ENCODE measurements at regions not wholly inside any gene's neighbourhood (a gene's known extent, or its start where the extent isn't known, plus 50 kb on each side); places are given as distances from the start of the nearest gene placed in this dataset.

GRCh38 chr4:170657761-170658160 is 568.0 kb upstream of the AADAT start:
- H3K4me3 ChIP-seq (ENCODE audit: extremely low read depth in 1 of 4, insufficient read depth in 2 of 4, low read depth in 3 of 4, low read length in 4 of 4) = no peak overlapping the region
- H3K4me2 ChIP-seq (ENCODE audit: insufficient read depth in 1 of 2, low read depth in 2 of 2, low read length in 2 of 2) = no peak overlapping the region
- no peak for FAIRE-seq
- no peak overlapping the region for H3K9ac ChIP-seq (replicated peaks in 1 of 4; ENCODE audit: extremely low read depth in 1 of 4, low read depth in 3 of 4, low read length in 3 of 4)
- H3K14ac ChIP-seq (ENCODE audit: insufficient read length) = no peak overlapping the region
- no peak overlapping the region for H3K56ac ChIP-seq (replicated peaks; ENCODE audit: insufficient read length, low read depth, low read length)
- no peaks in the 10 kb centered on the region for H3K79me2 ChIP-seq (ENCODE audit: control insufficient read depth in 1 of 2, insufficient read depth in 2 of 2, low read length in 2 of 2)
- no peak overlapping the region for H3K4ac ChIP-seq (replicated peaks; ENCODE audit: insufficient read length, low read depth, low read length)
- DNase-seq (ENCODE audit: low read depth in 1 of 2, low spot score in 2 of 2) = no peak
- CTCF ChIA-PET (ENCODE audit: partially characterized antibody) = no interaction called here
- H3K23ac ChIP-seq (ENCODE audit: insufficient read length) = no peak overlapping the region
- no peak overlapping the region for H4K8ac ChIP-seq (ENCODE audit: extremely low read depth, insufficient read depth, low read length)
- no peaks in the 10 kb centered on the region for H3K27me3 ChIP-seq (replicated peaks in 1 of 4; ENCODE audit: control insufficient read depth in 3 of 4, extremely low read depth in 1 of 4, insufficient read depth in 3 of 4, low read length in 3 of 4)
- no peaks in the 10 kb centered on the region for H3K9me3 ChIP-seq (ENCODE audit: insufficient read depth in 2 of 2, low read depth in 1 of 2, low read length in 1 of 2)
- H3K18ac ChIP-seq (ENCODE audit: extremely low read depth, low read length) = no peak overlapping the region
- no peaks in the 10 kb centered on the region for H3K79me1 ChIP-seq (ENCODE audit: low read depth, low read length)
- H2BK15ac ChIP-seq (ENCODE audit: low read length) = no peak overlapping the region
- no peaks in the 10 kb centered on the region for H3K36me3 ChIP-seq (ENCODE audit: control insufficient read depth in 2 of 4, insufficient read depth in 4 of 4, low read length in 3 of 4)
- H2AK5ac ChIP-seq (ENCODE audit: low read depth, low read length) = no peak overlapping the region
- H3K23me2 ChIP-seq (ENCODE audit: low read depth, low read length) = no peaks in the 10 kb centered on the region; the same call in 1 of the 2 replicates
- WGBS, 2 experiments (ENCODE audit: extremely low coverage in 1 of 2, insufficient coverage in 1 of 2, insufficient read length in 1 of 2, insufficient replicate concordance in 2 of 2, low coverage in 1 of 2, low lambda C conversion rate in 2 of 2, missing lambda C conversion rate in 1 of 2) = 98% methylated on average over 2 of the region's 2 CpGs; no CpG with 5 or more reads in 1 of the 2 experiments
- H4K91ac ChIP-seq (replicated peaks; ENCODE audit: insufficient read length, low read length) = no peak overlapping the region
- no peak for TF ChIP-seq TAF1 (IDR thresholded peaks at IDR 0.05; ENCODE audit: low read depth, low read length)
- no peak for TF ChIP-seq TCF12 (IDR thresholded peaks at IDR 0.05; ENCODE audit: low read depth, low read length)
- no peak for TF ChIP-seq HDAC6 (IDR thresholded peaks at IDR 0.05; ENCODE audit: low read depth, low read length)
- no peak for TF ChIP-seq TBP (IDR thresholded peaks at IDR 0.05; ENCODE audit: low read depth, low read length)
- TF ChIP-seq GABPA (IDR thresholded peaks at IDR 0.05; ENCODE audit: borderline replicate concordance, insufficient read depth, low read length) = no peak
- no peak for TF ChIP-seq RBBP5 (IDR thresholded peaks at IDR 0.05; ENCODE audit: borderline replicate concordance, low read depth, low read length)
- TF ChIP-seq MAFK (IDR thresholded peaks at IDR 0.05; ENCODE audit: low read depth, low read length) = no peak
- TF ChIP-seq JUN (IDR thresholded peaks at IDR 0.05; ENCODE audit: low read depth, low read length) = no peak
- TF ChIP-seq CTBP2 (IDR thresholded peaks at IDR 0.05; ENCODE audit: borderline replicate concordance, insufficient read depth, insufficient read length, low read length) = no peak
- H2BK120ac ChIP-seq (replicated peaks; ENCODE audit: low read depth, low read length) = no peak overlapping the region
- POLR2A ChIA-PET (ENCODE audit: partially characterized antibody) = no interaction called here
- H3K4me1 ChIP-seq (replicated peaks in 1 of 4; ENCODE audit: control insufficient read depth in 3 of 4, insufficient read depth in 4 of 4, low read length in 3 of 4) = no peaks in the 10 kb centered on the region
- H4K20me1 ChIP-seq (replicated peaks in 1 of 2; ENCODE audit: control insufficient read depth in 1 of 2, insufficient read depth in 2 of 2, low read length in 2 of 2) = no peaks in the 10 kb centered on the region
- H2BK20ac ChIP-seq (ENCODE audit: low read length) = no peak overlapping the region
- H3K27ac ChIP-seq (ENCODE audit: low read depth, low read length) = no peak overlapping the region
- H4K5ac ChIP-seq (ENCODE audit: insufficient read length, low read depth, low read length) = no peak overlapping the region
- no peak overlapping the region for H2BK5ac ChIP-seq (ENCODE audit: low read depth, low read length)
- no peak overlapping the region for H2BK12ac ChIP-seq (ENCODE audit: low read depth, low read length)
- H2AFZ ChIP-seq (ENCODE audit: low read length) = no peak overlapping the region
